SK-N-SH (cell line): ENCODE measurements at regions not wholly inside any gene's neighbourhood (a gene's known extent, or its start where the extent isn't known, plus 50 kb on each side); places are given as distances from the start of the nearest gene placed in this dataset.
"Not testable (repeated sequence)": the region's sequence is repeated elsewhere in the genome, so short reads cannot be mapped to it uniquely, and the experiment has no call there.

Source experiments
- CTCF ChIA-PET: fragments of 300-600, 350-600 bp; formaldehyde crosslinking; extraction: SDS; loops from one replicate; lab custom pipeline; 2021; lab: Yijun Ruan, JAX
- POLR2A ChIA-PET: fragments of 350-600 bp; sonication (Branson Sonifier 250); formaldehyde crosslinking; extraction: SDS; loops from one replicate; lab custom pipeline; 2020; ENCODE audit warnings: antibody characterized with exemption, inconsistent platforms; lab: Yijun Ruan, JAX
- DNase-seq: peaks from one replicate; pipeline ENCODE4 v3.0.0; 2012
- H2AFZ ChIP-seq: fragments of 200-600 bp; sonication (generic); 2 replicates; pipeline ENCODE4 v1.8.1; 2016; ENCODE audit warnings: antibody characterized with exemption, mild to moderate bottlenecking, low read depth
- H3F3A ChIP-seq: fragments of 200-600 bp; sonication (generic); replicated peaks from 2 replicates; pipeline ENCODE3; 2016; ENCODE audit warnings: antibody characterized with exemption, mild to moderate bottlenecking; ENCODE audit not compliant: insufficient read depth
- H3K27ac ChIP-seq, 2 experiments: fragments of 200-500 bp in 1 of 2; fragments of 200-600 bp in 1 of 2; sonication (Bioruptor generic) in 1 of 2; sonication (generic), shearing (Covaris generic) in 1 of 2; 2 replicates each; pipeline versions ENCODE4 v1.5.1 to v1.6.1; 2014 to 2016; ENCODE audit warnings: low read depth in 2 of 2, inconsistent platforms in 1 of 2, low read length in 1 of 2, mild to moderate bottlenecking in 1 of 2, mixed read lengths in 1 of 2
- H3K27me3 ChIP-seq: fragments of 200-600 bp; sonication (generic), shearing (Covaris generic); 2 replicates; pipeline ENCODE4 v1.6.1; 2016; ENCODE audit warnings: mixed run types; ENCODE audit not compliant: insufficient read depth
- H3K36me3 ChIP-seq, 2 experiments: fragments of 200-500 bp in 1 of 2; fragments of 200-600 bp in 1 of 2; sonication (Bioruptor generic) in 1 of 2; sonication (generic) in 1 of 2; replicated peaks in 1 of 2; 2 replicates each; pipeline versions ENCODE3 to v1.5.1; 2014 to 2016; ENCODE audit warnings: low read length in 1 of 2, mild to moderate bottlenecking in 1 of 2; ENCODE audit not compliant: insufficient read depth in 2 of 2, control insufficient read depth in 1 of 2
- H3K4me1 ChIP-seq, 2 experiments: fragments of 200-500 bp in 1 of 2; fragments of 200-600 bp in 1 of 2; sonication (Bioruptor generic) in 1 of 2; sonication (generic), shearing (Covaris generic) in 1 of 2; 2 replicates each; pipeline versions ENCODE4 v1.5.1 to v1.6.1; 2014 to 2016; ENCODE audit warnings: low read depth in 1 of 2, low read length in 1 of 2, mixed run types in 1 of 2; ENCODE audit not compliant: insufficient read depth in 2 of 2, control insufficient read depth in 1 of 2
- H3K4me2 ChIP-seq: fragments of 200-600 bp; sonication (generic), shearing (Covaris generic); 2 replicates; pipeline ENCODE4 v1.6.1; 2017; ENCODE audit warnings: mixed run types
- H3K4me3 ChIP-seq, 2 experiments: fragments of 200-500 bp in 1 of 2; fragments of 200-600 bp in 1 of 2; sonication (Bioruptor generic) in 1 of 2; sonication (generic), shearing (Covaris generic) in 1 of 2; 2 replicates each; pipeline versions ENCODE4 v1.5.1 to v1.8.1; 2014 to 2016; ENCODE audit warnings: low read depth in 2 of 2, inconsistent platforms in 1 of 2, low read length in 1 of 2, mild to moderate bottlenecking in 1 of 2, mixed read lengths in 1 of 2, moderate library complexity in 1 of 2
- H3K79me2 ChIP-seq: fragments of 200-600 bp; sonication (generic); 2 replicates; pipeline ENCODE4 v1.8.1; 2017; ENCODE audit warnings: mild to moderate bottlenecking; ENCODE audit not compliant: insufficient read depth
- H3K9ac ChIP-seq: fragments of 200-600 bp; sonication (generic); 2 replicates; pipeline ENCODE4 v1.6.1; 2017; ENCODE audit warnings: mixed run types
- H3K9me2 ChIP-seq: fragments of 200-600 bp; sonication (generic); 2 replicates; pipeline ENCODE4 v1.6.1; 2017; ENCODE audit warnings: mixed run types
- H3K9me3 ChIP-seq: fragments of 200-600 bp; sonication (generic); 2 replicates; pipeline ENCODE4 v1.6.1; 2017; ENCODE audit warnings: mixed run types, mild to moderate bottlenecking, moderate library complexity
- H4K20me1 ChIP-seq: fragments of 200-600 bp; sonication (generic); 2 replicates; pipeline ENCODE4 v1.6.1; 2017; ENCODE audit warnings: mild to moderate bottlenecking, mixed run types; ENCODE audit not compliant: insufficient read depth
- EZH2phosphoT487 ChIP-seq: fragments of 200-600 bp; sonication (generic); IDR thresholded peaks from 2 replicates; pipeline ENCODE4 v1.6.1; 2017; ENCODE audit warnings: low read depth, mixed run types, mild to moderate bottlenecking, antibody characterized with exemption, moderate library complexity, borderline replicate concordance
- MXI1 ChIP-seq: IDR thresholded peaks from 2 replicates; pipeline ENCODE4 v1.6.1; 2012; ENCODE audit warnings: mild to moderate bottlenecking, low read depth, low read length, improper control_type of control experiment
- RAD21 ChIP-seq: IDR thresholded peaks from 2 replicates; pipeline ENCODE4 v1.6.1; 2012; ENCODE audit warnings: mild to moderate bottlenecking, low read length
- RCOR1 ChIP-seq: fragments of 150-350 bp; IDR thresholded peaks from 2 replicates; pipeline ENCODE4 v1.6.1; 2017; ENCODE audit warnings: antibody characterized with exemption, low read length
- SMC3 ChIP-seq: IDR thresholded peaks from 2 replicates; pipeline ENCODE4 v1.6.1; 2012; ENCODE audit warnings: low read depth, low read length, improper control_type of control experiment
- TCF12 ChIP-seq: IDR thresholded peaks from 2 replicates; pipeline ENCODE4 v1.4.0; 2012
- WGBS: methylation state at CpG from one replicate; pipeline ENCODE4 v1.1.6; 2017; ENCODE audit warnings: low lambda C conversion rate; 5-methylcytosine and 5-hydroxymethylcytosine counted together
- TF ChIP-seq, protein P1 (sequence below): fragments of 200-600 bp; sonication (generic); IDR thresholded peaks from 2 replicates; pipeline ENCODE4 v1.6.1; 2017; ENCODE audit warnings: antibody characterized with exemption, mild to moderate bottlenecking, moderate library complexity
- TF ChIP-seq, protein P2 (sequence below): fragments of 150-350 bp; IDR thresholded peaks from 2 replicates; pipeline ENCODE4 v1.6.1; 2017; ENCODE audit warnings: antibody characterized with exemption, low read length, low read depth, borderline replicate concordance
- TF ChIP-seq, protein P3 (sequence below): fragments of 150-350 bp; IDR thresholded peaks from 2 replicates; pipeline ENCODE4 v1.6.1; 2016; ENCODE audit warnings: mild to moderate bottlenecking, low read depth, low read length

GRCh38 chr6:23537828-23538227, 588.2 kb upstream of the NRSN1 start:
- H3K79me2 ChIP-seq, result no peaks in the 10 kb centered on the region
- no peaks in the 10 kb centered on the region for H4K20me1 ChIP-seq
- no peaks in the 10 kb centered on the region; the same call in 1 of the 2 replicates for H3K9me3 ChIP-seq
- no peak for DNase-seq
- no peaks in the 10 kb centered on the region for H3K4me1 ChIP-seq
- ChIA-PET CTCF (interaction anchor here (0.6 kb wide), 1 partner anchor 87 kb away, joined by 3 read pairs; no protein-coding TSS in a partner anchor), POLR2A (no interaction called here)
- TF ChIP-seq, protein P1, sequence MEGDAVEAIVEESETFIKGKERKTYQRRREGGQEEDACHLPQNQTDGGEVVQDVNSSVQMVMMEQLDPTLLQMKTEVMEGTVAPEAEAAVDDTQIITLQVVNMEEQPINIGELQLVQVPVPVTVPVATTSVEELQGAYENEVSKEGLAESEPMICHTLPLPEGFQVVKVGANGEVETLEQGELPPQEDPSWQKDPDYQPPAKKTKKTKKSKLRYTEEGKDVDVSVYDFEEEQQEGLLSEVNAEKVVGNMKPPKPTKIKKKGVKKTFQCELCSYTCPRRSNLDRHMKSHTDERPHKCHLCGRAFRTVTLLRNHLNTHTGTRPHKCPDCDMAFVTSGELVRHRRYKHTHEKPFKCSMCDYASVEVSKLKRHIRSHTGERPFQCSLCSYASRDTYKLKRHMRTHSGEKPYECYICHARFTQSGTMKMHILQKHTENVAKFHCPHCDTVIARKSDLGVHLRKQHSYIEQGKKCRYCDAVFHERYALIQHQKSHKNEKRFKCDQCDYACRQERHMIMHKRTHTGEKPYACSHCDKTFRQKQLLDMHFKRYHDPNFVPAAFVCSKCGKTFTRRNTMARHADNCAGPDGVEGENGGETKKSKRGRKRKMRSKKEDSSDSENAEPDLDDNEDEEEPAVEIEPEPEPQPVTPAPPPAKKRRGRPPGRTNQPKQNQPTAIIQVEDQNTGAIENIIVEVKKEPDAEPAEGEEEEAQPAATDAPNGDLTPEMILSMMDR, result no peak
- TF ChIP-seq MXI1 (no peak), TCF12 (no peak), RCOR1 (no peak)
- TF ChIP-seq, protein P2, sequence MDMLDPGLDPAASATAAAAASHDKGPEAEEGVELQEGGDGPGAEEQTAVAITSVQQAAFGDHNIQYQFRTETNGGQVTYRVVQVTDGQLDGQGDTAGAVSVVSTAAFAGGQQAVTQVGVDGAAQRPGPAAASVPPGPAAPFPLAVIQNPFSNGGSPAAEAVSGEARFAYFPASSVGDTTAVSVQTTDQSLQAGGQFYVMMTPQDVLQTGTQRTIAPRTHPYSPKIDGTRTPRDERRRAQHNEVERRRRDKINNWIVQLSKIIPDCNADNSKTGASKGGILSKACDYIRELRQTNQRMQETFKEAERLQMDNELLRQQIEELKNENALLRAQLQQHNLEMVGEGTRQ, result no peak
- TF ChIP-seq, protein P3, sequence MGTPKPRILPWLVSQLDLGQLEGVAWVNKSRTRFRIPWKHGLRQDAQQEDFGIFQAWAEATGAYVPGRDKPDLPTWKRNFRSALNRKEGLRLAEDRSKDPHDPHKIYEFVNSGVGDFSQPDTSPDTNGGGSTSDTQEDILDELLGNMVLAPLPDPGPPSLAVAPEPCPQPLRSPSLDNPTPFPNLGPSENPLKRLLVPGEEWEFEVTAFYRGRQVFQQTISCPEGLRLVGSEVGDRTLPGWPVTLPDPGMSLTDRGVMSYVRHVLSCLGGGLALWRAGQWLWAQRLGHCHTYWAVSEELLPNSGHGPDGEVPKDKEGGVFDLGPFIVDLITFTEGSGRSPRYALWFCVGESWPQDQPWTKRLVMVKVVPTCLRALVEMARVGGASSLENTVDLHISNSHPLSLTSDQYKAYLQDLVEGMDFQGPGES, result no peak
- no peak overlapping the region for H2AFZ ChIP-seq
- no peak overlapping the region for H3K27ac ChIP-seq
- no peak overlapping the region for H3K9ac ChIP-seq
- no peak overlapping the region for H3K4me2 ChIP-seq
- no peaks in the 10 kb centered on the region for H3F3A ChIP-seq
- no peak overlapping the region for H3K4me3 ChIP-seq
- no peaks in the 10 kb centered on the region for H3K27me3 ChIP-seq
- H3K9me2 ChIP-seq, result no peaks in the 10 kb centered on the region
- no peaks in the 10 kb centered on the region for H3K36me3 ChIP-seq

DNA sequence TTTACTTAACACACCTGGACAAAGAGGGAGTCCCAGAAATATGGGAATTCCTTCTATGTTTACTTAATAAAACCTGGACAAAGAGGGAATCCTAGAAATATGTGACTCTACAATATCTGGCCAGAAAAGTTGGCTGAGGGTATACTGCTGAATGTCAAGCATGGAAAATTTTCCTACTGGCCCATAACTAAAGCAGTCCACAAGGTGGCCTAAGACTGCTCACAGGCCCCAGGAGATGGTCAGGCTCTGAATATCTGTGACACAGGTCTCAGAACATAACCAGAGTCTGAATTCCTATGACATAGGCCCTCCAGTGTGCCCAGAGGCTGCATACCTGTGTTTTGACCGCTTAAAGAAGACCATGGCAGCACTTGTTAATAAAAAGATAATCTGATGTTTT, 578.2 kb upstream of the NRSN1 start:
- H3K4me1 ChIP-seq, result no peaks in the 10 kb centered on the region; a peak in 1 of 4 replicates
- no peak overlapping the region for H2AFZ ChIP-seq
- H3K9me3 ChIP-seq, result no peaks in the 10 kb centered on the region
- no peak overlapping the region; a peak in 1 of 4 replicates for H3K27ac ChIP-seq
- WGBS, result 6% methylated on average over 1 of the region's 1 CpG
- no peaks in the 10 kb centered on the region for H3K36me3 ChIP-seq
- H3K27me3 ChIP-seq, result no peaks in the 10 kb centered on the region
- H3K4me3 ChIP-seq, result no peak overlapping the region; a peak in 1 of 4 replicates
- ChIA-PET CTCF (no interaction called here), POLR2A (no interaction called here)
- no peaks in the 10 kb centered on the region for H4K20me1 ChIP-seq
- no peak overlapping the region for H3K9ac ChIP-seq
- no peak overlapping the region for H3K4me2 ChIP-seq
- no peak for DNase-seq
- no peaks in the 10 kb centered on the region for H3K9me2 ChIP-seq
- H3K79me2 ChIP-seq, result no peaks in the 10 kb centered on the region
- TF ChIP-seq SMC3, result 0 out of 2 replicates have a peak, but pooled peaks have one; percentile 3
- TF ChIP-seq EZH2phosphoT487, result no peak
- peak; percentile 22; the same call in 1 of the 2 replicates for TF ChIP-seq RAD21
- no peaks in the 10 kb centered on the region for H3F3A ChIP-seq

GRCh38 chr6:23554953-23555352, 571.1 kb upstream of the NRSN1 start:
- H3K4me3 ChIP-seq, H3K27ac ChIP-seq, H3K9ac ChIP-seq, H3K27me3 ChIP-seq, H3K4me2 ChIP-seq, H3K36me3 ChIP-seq, H3K9me3 ChIP-seq, H3K9me2 ChIP-seq, H3K79me2 ChIP-seq, POLR2A ChIA-PET, H3K4me1 ChIP-seq, H3F3A ChIP-seq, H4K20me1 ChIP-seq, DNase-seq, H2AFZ ChIP-seq: not testable (repeated sequence)
- 46% methylated on average over 1 of the region's 1 CpG for WGBS
- CTCF ChIA-PET, result interaction anchor here (0.8 kb wide), 1 partner anchor 165 kb away, joined by 3 read pairs; no protein-coding TSS in a partner anchor
